Activated naive CD8-positive, alpha-beta T cell (primary cell): ENCODE measurements at regions not wholly inside any gene's neighbourhood (a gene's known extent, or its start where the extent isn't known, plus 50 kb on each side); places are given as distances from the start of the nearest gene placed in this dataset.

Experiments
- H3K27ac Mint-ChIP-seq: one replicate; pipeline ENCODE4 v1.8.0; 2021; ENCODE audit warnings: mixed read lengths
- H3K27me3 Mint-ChIP-seq: one replicate; pipeline ENCODE4 v1.8.0; 2021; ENCODE audit warnings: mixed read lengths
- H3K36me3 Mint-ChIP-seq: one replicate; pipeline ENCODE4 v1.8.0; 2021; ENCODE audit warnings: mixed read lengths
- H3K4me1 Mint-ChIP-seq: one replicate; pipeline ENCODE4 v1.8.0; 2021; ENCODE audit warnings: low read depth, mixed read lengths
- H3K4me3 Mint-ChIP-seq: one replicate; pipeline ENCODE4 v1.8.0; 2021; ENCODE audit warnings: mild to moderate bottlenecking, mixed read lengths
- H3K9me3 Mint-ChIP-seq: one replicate; pipeline ENCODE4 v1.8.0; 2021; ENCODE audit warnings: low read depth, mixed read lengths

DNA sequence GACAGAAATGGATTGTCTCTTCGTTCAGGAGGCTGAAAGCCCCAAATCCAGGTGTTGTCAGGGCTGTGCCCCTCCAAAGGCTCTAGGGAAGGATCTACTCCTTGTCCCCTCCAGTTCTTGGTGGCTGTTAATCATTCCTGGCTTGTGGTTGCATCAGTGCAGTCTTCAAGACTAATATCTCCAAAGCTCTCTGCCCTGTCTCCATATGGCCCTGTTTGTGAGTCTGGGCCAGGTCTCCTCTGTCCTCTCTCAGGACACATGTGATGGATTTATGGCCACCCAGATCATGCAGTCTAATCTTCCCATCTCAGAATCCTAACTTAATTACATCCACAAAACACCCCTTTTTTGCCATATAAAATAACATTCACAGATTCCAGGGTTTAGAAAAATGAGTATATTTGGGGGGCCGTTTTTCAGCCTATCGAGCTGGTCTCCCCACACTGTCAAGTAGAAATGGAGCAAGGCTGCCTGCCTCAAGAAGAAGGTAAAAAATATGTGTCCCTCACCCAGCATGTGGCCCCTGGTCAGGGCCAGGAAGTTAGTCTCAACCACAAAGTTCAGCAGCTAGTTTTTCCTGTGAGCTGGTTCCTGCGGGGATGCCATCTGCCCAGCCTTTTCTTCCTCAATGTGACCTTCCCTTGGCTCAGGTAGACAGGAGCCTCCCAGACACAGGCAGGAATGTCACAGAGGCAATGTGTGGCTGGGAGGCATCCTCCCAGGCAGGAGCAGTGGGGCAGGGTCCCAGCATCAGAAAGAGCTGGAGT lies 509.4 kb downstream of the IRX1 start:
- H3K9me3 Mint-ChIP-seq = no peaks in the 10 kb centered on the region
- no peaks in the 10 kb centered on the region for H3K36me3 Mint-ChIP-seq
- H3K4me1 Mint-ChIP-seq = no peaks in the 10 kb centered on the region
- no peak overlapping the region for H3K4me3 Mint-ChIP-seq
- H3K27me3 Mint-ChIP-seq = no peaks in the 10 kb centered on the region
- H3K27ac Mint-ChIP-seq = no peak overlapping the region

DNA sequence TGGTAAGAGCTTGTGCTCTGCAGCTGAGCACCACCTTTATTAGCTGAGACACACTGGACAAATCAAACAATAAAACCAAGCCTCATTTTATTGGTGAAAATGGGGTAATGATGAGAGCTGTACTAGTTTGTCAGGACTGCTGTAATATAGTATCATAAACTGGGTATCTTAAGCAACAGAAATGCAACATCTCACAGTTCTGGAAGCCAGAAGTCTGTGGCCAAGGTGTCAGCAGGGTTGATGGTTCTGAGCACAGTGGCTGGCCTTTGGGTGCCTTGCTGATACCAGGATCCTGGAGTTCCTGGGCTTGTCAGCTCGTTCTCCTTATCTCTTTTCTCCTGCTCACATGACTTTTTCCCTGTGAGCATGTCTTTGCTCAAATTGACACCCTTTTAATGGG lies 513.1 kb downstream of the IRX1 start:
- Mint-ChIP-seq H3K27ac (no peak overlapping the region), H3K4me3 (no peak overlapping the region), H3K4me1 (no peaks in the 10 kb centered on the region), H3K36me3 (no peaks in the 10 kb centered on the region), H3K9me3 (no peaks in the 10 kb centered on the region), H3K27me3 (no peaks in the 10 kb centered on the region)

DNA sequence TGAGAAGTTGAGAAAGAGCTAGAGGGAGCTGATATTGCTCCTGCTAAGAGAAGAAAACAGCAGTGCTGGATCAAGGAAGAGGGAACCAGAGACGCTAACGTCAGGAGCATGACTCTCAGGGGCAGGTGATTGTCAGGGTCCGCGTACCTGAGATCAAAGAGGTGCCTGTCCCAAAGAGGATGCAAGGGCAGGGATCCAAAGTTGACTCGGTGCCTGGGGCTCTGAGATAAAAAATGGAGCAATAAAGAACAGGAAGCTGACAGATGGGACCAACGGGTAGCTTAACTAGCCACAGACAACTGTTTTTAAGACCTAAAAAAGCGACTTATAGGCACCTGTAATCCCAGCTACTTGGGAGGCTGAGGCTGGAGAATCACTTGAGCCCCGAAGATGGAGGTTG lies 517.8 kb downstream of the IRX1 start:
- no peaks in the 10 kb centered on the region for H3K9me3 Mint-ChIP-seq
- no peak overlapping the region for H3K4me3 Mint-ChIP-seq
- no peaks in the 10 kb centered on the region for H3K36me3 Mint-ChIP-seq
- no peaks in the 10 kb centered on the region for H3K4me1 Mint-ChIP-seq
- no peak overlapping the region for H3K27ac Mint-ChIP-seq
- H3K27me3 Mint-ChIP-seq = no peaks in the 10 kb centered on the region

DNA sequence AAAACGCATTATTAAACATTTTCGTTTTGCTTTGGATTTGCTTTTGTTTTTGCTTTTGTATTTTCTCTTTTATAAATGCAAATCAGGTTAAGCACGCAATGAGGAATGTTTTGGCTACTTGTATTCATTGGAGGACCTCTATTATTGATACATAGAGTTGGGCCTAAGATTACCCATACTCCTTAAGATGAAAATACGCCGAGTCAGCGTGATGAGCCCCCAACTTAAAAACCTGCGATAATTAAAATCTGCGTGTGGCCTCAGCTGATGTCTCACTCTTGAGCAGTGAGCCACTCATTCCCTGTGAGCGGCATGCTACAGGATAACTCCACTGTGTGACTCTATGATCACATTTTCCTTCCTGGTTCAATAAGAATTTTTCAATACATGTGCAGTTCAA lies 518.3 kb downstream of the IRX1 start:
- Mint-ChIP-seq H3K4me3 (no peak overlapping the region), H3K36me3 (no peaks in the 10 kb centered on the region), H3K27ac (no peak overlapping the region), H3K4me1 (no peaks in the 10 kb centered on the region), H3K9me3 (no peaks in the 10 kb centered on the region), H3K27me3 (no peaks in the 10 kb centered on the region)

DNA sequence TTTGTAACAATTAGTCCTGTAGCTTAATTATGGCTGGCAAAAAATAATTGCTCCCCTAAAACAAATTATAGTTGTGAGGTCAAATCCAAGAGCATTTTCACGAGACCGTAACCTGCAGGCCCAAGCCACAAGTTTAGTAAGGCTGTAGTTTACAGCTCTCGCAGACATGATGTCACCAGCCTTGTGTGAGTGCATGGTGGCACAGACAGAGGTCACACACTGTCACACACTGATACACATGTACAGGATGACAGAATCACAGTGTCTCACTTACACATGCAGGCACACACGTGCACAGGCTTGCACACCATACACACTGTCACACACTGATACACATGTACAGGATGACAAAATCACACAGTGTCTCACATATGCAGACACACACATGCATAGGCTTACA lies 518.8 kb downstream of the IRX1 start:
- no peak overlapping the region for H3K27ac Mint-ChIP-seq
- H3K9me3 Mint-ChIP-seq = no peaks in the 10 kb centered on the region
- no peaks in the 10 kb centered on the region for H3K36me3 Mint-ChIP-seq
- no peaks in the 10 kb centered on the region for H3K27me3 Mint-ChIP-seq
- no peaks in the 10 kb centered on the region for H3K4me1 Mint-ChIP-seq
- no peak overlapping the region for H3K4me3 Mint-ChIP-seq

DNA sequence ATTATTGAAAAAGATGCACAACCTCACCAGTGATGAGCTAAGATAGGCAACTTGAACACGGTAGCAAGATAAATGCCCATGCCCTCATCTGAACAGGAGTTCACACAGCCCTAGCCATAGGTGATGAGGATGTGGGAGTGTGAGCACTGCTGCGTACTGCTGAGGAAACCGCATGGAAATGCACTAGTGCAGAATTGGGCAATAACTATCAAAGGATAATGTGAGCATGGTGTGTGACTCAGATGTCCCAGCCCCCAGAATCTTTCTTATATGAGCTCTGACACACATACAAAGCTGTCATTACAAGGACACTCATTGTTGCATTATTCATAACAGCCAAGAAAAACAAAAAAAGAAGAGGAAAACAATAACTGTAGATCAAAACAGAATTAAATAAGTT lies 521.2 kb downstream of the IRX1 start:
- Mint-ChIP-seq H3K27ac (no peak overlapping the region), H3K4me3 (no peak overlapping the region), H3K9me3 (no peaks in the 10 kb centered on the region), H3K4me1 (no peaks in the 10 kb centered on the region), H3K27me3 (no peaks in the 10 kb centered on the region), H3K36me3 (no peaks in the 10 kb centered on the region)

DNA sequence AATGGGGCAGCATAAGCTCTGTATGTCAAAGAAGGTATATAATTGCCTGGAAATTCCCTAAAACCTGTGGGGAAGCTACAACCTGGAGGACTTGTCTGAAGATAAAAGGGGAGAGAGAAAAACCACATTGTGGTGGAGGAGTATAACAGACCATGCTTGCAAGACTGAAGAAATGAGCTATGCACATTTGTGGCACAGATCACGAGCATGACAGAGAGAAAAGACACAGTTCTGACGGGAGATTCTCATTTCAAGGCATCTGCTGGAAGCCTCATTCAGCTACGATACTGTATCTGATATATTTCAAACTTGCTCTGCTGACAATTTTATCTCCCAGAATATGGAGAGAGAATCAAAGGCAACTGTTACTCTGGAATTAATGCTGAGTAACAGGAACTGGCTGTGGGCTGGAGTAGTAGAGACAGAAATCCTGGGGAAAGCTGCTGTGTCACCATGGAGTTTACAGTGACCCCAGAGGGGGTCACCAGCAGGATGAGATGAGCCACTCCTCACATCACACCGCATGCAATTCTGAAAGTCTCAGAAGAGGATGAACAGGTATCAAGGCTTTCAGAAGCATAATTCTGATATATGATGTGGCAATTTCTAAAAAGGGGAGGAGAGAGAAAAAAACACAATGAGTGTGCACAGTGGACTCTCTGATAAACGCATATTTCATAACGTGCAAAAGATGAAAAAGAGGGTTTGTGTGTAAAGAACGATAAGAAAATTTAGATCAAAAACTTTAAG lies 528.8 kb downstream of the IRX1 start:
- H3K36me3 Mint-ChIP-seq = no peaks in the 10 kb centered on the region
- H3K4me1 Mint-ChIP-seq = no peaks in the 10 kb centered on the region
- no peak overlapping the region for H3K27ac Mint-ChIP-seq
- no peaks in the 10 kb centered on the region for H3K27me3 Mint-ChIP-seq
- no peak overlapping the region for H3K4me3 Mint-ChIP-seq
- peaks cover 6% of the 10 kb centered on the region for H3K9me3 Mint-ChIP-seq

DNA sequence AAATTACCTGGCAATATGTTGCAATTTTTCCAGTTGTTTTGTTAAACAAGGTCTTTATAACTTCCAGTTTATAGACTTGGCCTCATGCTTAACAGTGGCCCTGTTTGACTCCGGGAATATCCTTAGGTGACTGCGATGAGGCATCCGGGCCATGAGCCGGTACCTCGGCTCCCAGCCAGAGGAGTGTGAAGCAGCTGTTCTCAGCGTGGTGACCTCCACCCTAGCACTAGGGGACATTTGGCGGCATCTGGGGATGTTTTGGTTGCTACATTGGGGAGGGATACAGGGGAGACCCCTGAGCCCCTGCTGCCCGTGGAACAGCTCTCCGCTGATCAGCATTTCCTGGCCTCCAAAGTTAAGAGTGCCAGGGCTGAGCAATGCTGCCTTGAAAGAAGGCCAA lies 533.4 kb downstream of the IRX1 start:
- H3K27me3 Mint-ChIP-seq = peaks cover 1% of the 10 kb centered on the region
- H3K36me3 Mint-ChIP-seq = no peaks in the 10 kb centered on the region
- no peak overlapping the region for H3K27ac Mint-ChIP-seq
- H3K4me1 Mint-ChIP-seq = no peaks in the 10 kb centered on the region
- H3K9me3 Mint-ChIP-seq = peaks cover 6% of the 10 kb centered on the region
- H3K4me3 Mint-ChIP-seq = no peak overlapping the region

DNA sequence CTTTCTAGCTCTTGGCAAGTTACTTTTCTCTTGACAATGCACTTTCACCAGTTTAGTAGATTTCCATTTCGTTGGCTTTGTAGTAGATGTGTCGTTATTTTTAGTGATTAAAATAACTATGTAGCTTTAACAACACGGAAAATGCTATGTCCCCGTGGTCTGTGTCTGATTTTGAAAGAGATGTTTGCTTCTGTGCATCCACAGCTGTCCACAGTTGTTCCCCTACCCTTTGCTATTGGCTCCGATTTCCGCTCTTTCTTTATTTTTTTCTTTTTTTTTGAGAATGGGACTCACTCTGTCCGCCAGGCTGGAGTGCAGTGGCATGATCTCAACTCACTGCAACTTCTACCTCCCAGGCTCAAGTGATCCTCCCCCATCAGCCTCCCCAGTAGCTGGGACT lies 533.9 kb downstream of the IRX1 start:
- H3K36me3 Mint-ChIP-seq = no peaks in the 10 kb centered on the region
- H3K27ac Mint-ChIP-seq = no peak overlapping the region
- peaks cover 1% of the 10 kb centered on the region for H3K27me3 Mint-ChIP-seq
- H3K9me3 Mint-ChIP-seq = peaks cover 6% of the 10 kb centered on the region
- H3K4me3 Mint-ChIP-seq = no peak overlapping the region
- no peaks in the 10 kb centered on the region for H3K4me1 Mint-ChIP-seq

DNA sequence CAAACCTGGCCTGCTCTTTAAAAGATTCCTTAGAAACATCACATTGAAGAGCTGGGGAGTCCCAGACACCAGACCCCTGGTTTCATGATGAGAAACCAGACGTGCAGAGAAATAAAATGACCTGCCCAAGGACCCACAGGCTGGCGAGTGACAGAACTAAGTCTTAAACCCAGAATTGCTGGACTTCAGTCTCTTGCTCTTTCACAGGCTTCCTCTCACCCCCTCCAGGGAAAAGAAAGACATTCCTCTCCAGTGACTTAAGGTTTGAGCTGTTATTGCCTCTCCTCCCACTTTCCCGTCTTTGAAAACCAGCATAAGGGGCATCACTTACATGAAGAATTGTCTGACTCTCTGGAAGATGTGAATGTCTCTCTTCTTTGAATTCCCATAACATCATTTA lies 535.2 kb downstream of the IRX1 start:
- peaks cover 1% of the 10 kb centered on the region for H3K27me3 Mint-ChIP-seq
- H3K36me3 Mint-ChIP-seq = no peaks in the 10 kb centered on the region
- H3K27ac Mint-ChIP-seq = no peak overlapping the region
- no peaks in the 10 kb centered on the region for H3K4me1 Mint-ChIP-seq
- no peak overlapping the region for H3K4me3 Mint-ChIP-seq
- H3K9me3 Mint-ChIP-seq = peaks cover 6% of the 10 kb centered on the region

DNA sequence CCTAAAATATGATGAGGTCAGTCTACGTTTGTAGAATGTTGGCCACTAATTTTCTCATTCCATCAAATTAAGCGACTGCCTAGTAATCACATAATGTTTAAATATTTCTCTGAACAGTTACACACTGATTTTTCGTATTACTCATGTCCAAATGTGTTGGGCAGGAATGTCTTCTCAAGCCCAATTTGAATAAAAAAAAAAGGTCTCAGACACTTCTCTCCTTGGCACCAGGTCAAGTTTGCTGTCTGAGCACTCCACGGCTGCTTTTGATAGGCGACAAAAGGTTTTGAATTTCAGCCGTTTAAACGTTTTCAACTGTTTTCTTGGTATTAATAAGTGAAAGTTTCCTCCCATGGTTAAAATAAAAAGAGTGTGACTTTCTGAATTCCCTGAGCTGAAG lies 542.1 kb downstream of the IRX1 start:
- H3K4me1 Mint-ChIP-seq = no peaks in the 10 kb centered on the region
- no peaks in the 10 kb centered on the region for H3K36me3 Mint-ChIP-seq
- no peak overlapping the region for H3K27ac Mint-ChIP-seq
- no peaks in the 10 kb centered on the region for H3K27me3 Mint-ChIP-seq
- H3K4me3 Mint-ChIP-seq = no peak overlapping the region
- H3K9me3 Mint-ChIP-seq = no peaks in the 10 kb centered on the region

DNA sequence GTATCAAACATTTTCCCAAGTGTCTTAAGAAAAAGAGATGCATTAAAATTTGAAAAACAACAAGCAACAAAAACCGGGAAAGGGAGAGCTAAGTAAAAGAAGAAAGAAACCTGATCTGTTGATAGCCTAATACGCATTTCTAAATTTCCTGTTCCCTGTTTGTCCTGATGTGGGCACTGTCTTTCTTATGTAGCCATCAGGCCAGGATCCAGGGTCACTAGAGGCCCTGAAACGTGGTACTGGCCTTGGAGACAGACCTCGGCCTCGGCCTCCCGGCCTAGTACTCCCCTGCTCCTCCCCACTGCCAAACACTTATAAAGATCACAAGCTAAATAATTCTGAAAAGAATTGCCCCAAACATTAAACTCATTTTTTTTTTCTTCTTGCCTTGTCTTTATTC lies 547.2 kb downstream of the IRX1 start:
- Mint-ChIP-seq H3K27ac (no peak overlapping the region), H3K27me3 (no peaks in the 10 kb centered on the region), H3K4me1 (no peaks in the 10 kb centered on the region), H3K4me3 (no peak overlapping the region), H3K9me3 (no peaks in the 10 kb centered on the region), H3K36me3 (no peaks in the 10 kb centered on the region)

DNA sequence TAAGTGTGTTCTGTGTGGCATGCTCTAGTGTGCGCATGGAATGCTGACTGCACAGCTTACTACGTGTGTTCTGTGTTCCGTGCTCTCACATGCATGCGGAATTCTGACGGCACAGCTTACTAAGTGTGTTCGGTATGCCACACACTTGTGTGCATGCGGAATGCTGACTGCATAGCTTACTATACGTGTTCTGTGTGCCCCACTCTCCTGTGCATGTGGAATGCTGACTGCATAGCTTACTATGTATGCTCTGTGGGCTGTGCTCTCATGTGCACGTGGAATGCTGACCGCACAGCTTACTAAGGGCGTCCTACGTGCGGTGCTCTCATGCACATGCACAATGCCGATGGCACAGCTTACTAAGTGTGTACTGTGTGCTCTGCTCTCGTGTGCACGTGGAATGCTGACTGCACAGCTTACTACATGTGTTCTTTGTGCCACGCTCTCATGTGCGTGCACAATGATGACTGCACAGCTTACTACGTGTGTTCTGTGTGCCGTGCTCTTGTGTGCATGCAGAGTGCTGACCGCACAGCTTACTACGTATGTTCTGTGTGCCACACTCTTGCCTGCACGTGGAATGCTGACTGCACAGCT lies 548.9 kb downstream of the IRX1 start:
- Mint-ChIP-seq H3K4me3 (no peak overlapping the region), H3K9me3 (peaks cover 3% of the 10 kb centered on the region), H3K27me3 (no peaks in the 10 kb centered on the region), H3K27ac (no peak overlapping the region), H3K36me3 (no peaks in the 10 kb centered on the region), H3K4me1 (no peaks in the 10 kb centered on the region)

DNA sequence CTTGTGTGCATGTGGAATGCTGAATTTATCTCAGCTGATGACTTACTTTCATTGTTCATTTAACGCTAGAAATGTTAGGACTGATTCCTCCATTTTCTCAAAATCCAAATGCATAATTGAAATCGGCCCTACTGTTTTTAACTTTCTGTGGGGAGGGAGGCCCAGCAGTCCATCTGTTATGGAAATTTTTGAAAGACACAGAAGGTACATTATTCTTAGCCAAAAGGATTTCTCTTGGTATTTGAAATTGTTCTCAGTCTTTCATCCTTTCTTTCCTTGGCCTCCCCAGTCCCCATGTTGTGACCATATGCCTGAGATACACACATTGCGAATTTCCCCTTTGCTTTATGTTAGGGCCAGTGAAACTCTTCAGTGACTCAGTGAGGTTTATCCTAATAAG lies 549.9 kb downstream of the IRX1 start:
- H3K4me3 Mint-ChIP-seq = no peak overlapping the region
- no peaks in the 10 kb centered on the region for H3K4me1 Mint-ChIP-seq

DNA sequence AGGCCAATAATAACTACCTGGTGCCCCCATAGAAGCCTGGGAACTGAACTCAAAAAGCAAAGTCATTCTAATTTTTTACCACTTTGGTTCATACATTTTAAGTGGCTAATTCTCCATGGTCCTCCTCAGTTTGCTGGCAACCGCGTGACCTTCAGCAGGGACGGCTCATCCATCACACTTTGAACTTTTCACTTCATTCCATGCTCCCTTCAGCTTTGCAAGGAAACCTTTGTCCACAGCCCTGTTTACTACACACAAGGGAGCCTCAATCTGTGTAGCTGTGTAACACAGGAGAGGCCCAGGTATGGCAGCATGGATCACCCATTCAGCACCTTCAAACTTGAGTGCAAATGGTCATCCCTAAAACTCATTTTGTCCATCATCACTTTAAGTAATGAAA lies 552.4 kb downstream of the IRX1 start:
- Mint-ChIP-seq H3K36me3 (no peaks in the 10 kb centered on the region), H3K4me3 (no peak overlapping the region), H3K27me3 (no peaks in the 10 kb centered on the region), H3K4me1 (no peaks in the 10 kb centered on the region), H3K9me3 (peaks cover 3% of the 10 kb centered on the region), H3K27ac (no peak overlapping the region)

More for the DNA sequence above, 549.9 kb downstream of the IRX1 start:
- H3K27ac Mint-ChIP-seq = no peak overlapping the region
- no peaks in the 10 kb centered on the region for H3K27me3 Mint-ChIP-seq
- H3K9me3 Mint-ChIP-seq = peaks cover 3% of the 10 kb centered on the region
- no peaks in the 10 kb centered on the region for H3K36me3 Mint-ChIP-seq
